HepG2 (cell line): ENCODE measurements at regions not wholly inside any gene's neighbourhood (a gene's known extent, or its start where the extent isn't known, plus 50 kb on each side); places are given as distances from the start of the nearest gene placed in this dataset.

Source experiments
- ATM ChIP-seq: fragments of 450-650 bp; IDR thresholded peaks from 2 replicates; pipeline ENCODE4 v1.7.1; 2017; ENCODE audit warnings: mild to moderate bottlenecking, borderline replicate concordance
- ATRX ChIP-seq: sonication (generic); formaldehyde crosslinking; IDR thresholded peaks from 2 replicates; pipeline ENCODE4 v1.4.0; 2020; ENCODE audit warnings: missing genetic modification reagents, borderline replicate concordance
- CBFB ChIP-seq: sonication (generic); formaldehyde crosslinking; IDR thresholded peaks from 2 replicates; pipeline ENCODE4 v1.4.0; 2020; ENCODE audit warnings: missing genetic modification reagents
- ESRRA ChIP-seq: sonication (generic); formaldehyde crosslinking; IDR thresholded peaks from 2 replicates; pipeline ENCODE4 v1.5.1; 2020; ENCODE audit warnings: mild to moderate bottlenecking, low read depth, missing genetic modification reagents
- FOXJ3 ChIP-seq: sonication (generic); formaldehyde crosslinking; IDR thresholded peaks from 2 replicates; pipeline ENCODE4 v1.4.0; 2020; ENCODE audit warnings: missing genetic modification reagents, mild to moderate bottlenecking, borderline replicate concordance
- HNF1B ChIP-seq: sonication (generic); formaldehyde crosslinking; IDR thresholded peaks from 2 replicates; pipeline ENCODE4 v1.5.1; 2020; ENCODE audit warnings: mild to moderate bottlenecking, moderate library complexity, missing genetic modification reagents
- KLF12 ChIP-seq: sonication (generic); formaldehyde crosslinking; IDR thresholded peaks from 2 replicates; pipeline ENCODE4 v1.4.0; 2020; ENCODE audit warnings: missing genetic modification reagents, borderline replicate concordance
- KMT2A ChIP-seq: sonication (generic); formaldehyde crosslinking; IDR thresholded peaks from 2 replicates; pipeline ENCODE4 v1.4.0; 2020; ENCODE audit warnings: missing genetic modification reagents
- MAF1 ChIP-seq: sonication (generic); formaldehyde crosslinking; IDR thresholded peaks from 2 replicates; pipeline ENCODE4 v1.5.0; 2020; ENCODE audit warnings: missing genetic modification reagents, borderline replicate concordance
- RXRA ChIP-seq: sonication (generic); formaldehyde crosslinking; IDR thresholded peaks from 2 replicates; pipeline ENCODE4 v1.5.1; 2020; ENCODE audit warnings: missing genetic modification reagents
- SAP130 ChIP-seq: IDR thresholded peaks from 2 replicates; pipeline ENCODE4 v1.6.1; 2016; ENCODE audit warnings: low read depth
- SMAD3 ChIP-seq: sonication (generic); formaldehyde crosslinking; IDR thresholded peaks from 2 replicates; pipeline ENCODE4 v1.4.0; 2020; ENCODE audit warnings: missing genetic modification reagents
- TCF12 ChIP-seq, 2 experiments: fragments of 450-650 bp in 1 of 2; sonication (generic) in 1 of 2; formaldehyde crosslinking in 1 of 2; IDR thresholded peaks; 2 replicates each; pipeline versions ENCODE4 v1.6.1 to v1.8.0; 2017 to 2022; ENCODE audit warnings: antibody characterized with exemption in 1 of 2, mild to moderate bottlenecking in 1 of 2, missing genetic modification reagents in 1 of 2, moderate library complexity in 1 of 2
- ZBTB3 ChIP-seq: sonication (generic); formaldehyde crosslinking; IDR thresholded peaks from 2 replicates; pipeline ENCODE4 v1.4.0; 2020; ENCODE audit warnings: low read depth, mild to moderate bottlenecking, moderate library complexity, missing genetic modification reagents, borderline replicate concordance
- ZNF30 ChIP-seq: sonication (generic); formaldehyde crosslinking; IDR thresholded peaks from 2 replicates; pipeline ENCODE4 v1.5.0; 2020; ENCODE audit warnings: mild to moderate bottlenecking, missing genetic modification reagents
- ZNF326 ChIP-seq: sonication (generic); formaldehyde crosslinking; IDR thresholded peaks from 2 replicates; pipeline ENCODE4 v1.4.0; 2020; ENCODE audit warnings: missing genetic modification reagents, borderline replicate concordance
- ZNF496 ChIP-seq: sonication (generic); formaldehyde crosslinking; IDR thresholded peaks from 2 replicates; pipeline ENCODE4 v1.8.1; 2023; ENCODE audit warnings: mild to moderate bottlenecking, moderate library complexity, missing genetic modification reagents; ENCODE audit not compliant: insufficient replicate concordance
- ZNF563 ChIP-seq: sonication (generic); formaldehyde crosslinking; IDR thresholded peaks from 2 replicates; pipeline ENCODE4 v1.8.0; 2022; ENCODE audit warnings: mild to moderate bottlenecking, moderate library complexity, missing genetic modification reagents
- ZNF687 ChIP-seq: sonication (generic); formaldehyde crosslinking; IDR thresholded peaks from 2 replicates; pipeline ENCODE4 v1.5.1; 2020; ENCODE audit warnings: mild to moderate bottlenecking, missing genetic modification reagents, moderate library complexity
- ZNF790 ChIP-seq: sonication (generic); formaldehyde crosslinking; IDR thresholded peaks from 2 replicates; pipeline ENCODE4 v1.8.0; 2022; ENCODE audit warnings: missing genetic modification reagents, mild to moderate bottlenecking, borderline replicate concordance

DNA sequence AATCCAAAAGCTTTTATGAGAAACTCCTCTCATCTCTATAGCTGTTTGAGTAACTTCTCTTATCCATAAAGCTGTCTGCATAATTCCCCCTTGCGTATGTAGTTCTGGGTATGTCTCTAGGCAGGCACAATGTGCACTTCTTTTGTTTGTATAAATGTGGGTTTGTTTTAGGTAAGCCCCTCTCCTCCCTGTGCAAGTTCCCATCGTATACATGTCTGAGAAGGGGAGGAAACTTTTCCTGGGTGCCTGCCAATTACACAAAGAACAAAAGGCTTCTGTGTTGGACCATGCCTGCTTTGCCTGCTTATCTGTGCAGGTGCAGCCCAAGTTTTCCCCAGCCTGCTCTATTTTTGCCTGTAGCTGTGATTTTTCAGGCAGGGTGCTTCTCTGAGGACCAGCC is 96.7 kb downstream of the CCER1 start (continued):
- TF ChIP-seq HNF1B (CRISPR knock-in tag) (0 out of 2 replicates have a peak, but pooled peaks have one; percentile 25), ZNF30 (no peak), SAP130 (CRISPR knock-in tag) (no peak), ZNF687 (CRISPR knock-in tag) (no peak), FOXJ3 (CRISPR knock-in tag) (no peak; the same call in 1 of the 2 replicates), ZBTB3 (CRISPR knock-in tag) (no peak), MAF1 (no peak), KLF12 (CRISPR knock-in tag) (no peak), KMT2A (no peak), SMAD3 (no peak), ESRRA (CRISPR knock-in tag) (no peak), ATM (no peak), TCF12 (IDR thresholded peaks at IDR 0.05) (no peak), TCF12 (CRISPR knock-in tag; IDR thresholded peaks at IDR 0.05) (peak; percentile 49; the same call in 1 of the 2 replicates), ZNF496 (CRISPR knock-in tag) (no peak), RXRA (no peak), ZNF563 (CRISPR knock-in tag) (no peak), CBFB (no peak), ZNF326 (no peak), ZNF790 (CRISPR knock-in tag) (no peak), ATRX (CRISPR knock-in tag) (no peak)
